B cell (primary cell): ENCODE measurements at regions not wholly inside any gene's neighbourhood (a gene's known extent, or its start where the extent isn't known, plus 50 kb on each side); places are given as distances from the start of the nearest gene placed in this dataset.

Source experiments
- ATAC-seq: fragments of 200-7000 bp; cut with Tn5 transposase; one replicate; pipeline ENCODE4 v1.10.0; 2021; ENCODE audit warnings: low read depth, mild to moderate bottlenecking, moderate number of reproducible peaks, moderate library complexity
- CTCF ChIA-PET: fragments of 350-600 bp; sonication (Branson Sonifier 250); formaldehyde crosslinking; loops from one replicate; lab custom pipeline; 2021; ENCODE audit warnings: antibody characterized with exemption, inconsistent platforms; lab: Charles Lee
- POLR2A ChIA-PET: fragments of 350-600 bp; sonication (Branson Sonifier 250); formaldehyde crosslinking; loops from one replicate; lab custom pipeline; 2021; ENCODE audit warnings: antibody characterized with exemption; lab: Charles Lee
- DNase-seq: peaks from one replicate; pipeline ENCODE4 v3.0.0; 2013
- H2AFZ ChIP-seq: 2 replicates; pipeline ENCODE4 v1.6.1; 2012; ENCODE audit warnings: mild to moderate bottlenecking, low read depth, low read length; ENCODE audit not compliant: insufficient read depth, poor library complexity, severe bottlenecking
- H3K27ac ChIP-seq, 2 donors: 1 replicate in 1 of 2; 2 replicates in 1 of 2; pipeline ENCODE4 v1.5.1; 2012 to 2013; ENCODE audit warnings: low read length in 2 of 2, mild to moderate bottlenecking in 2 of 2, moderate library complexity in 1 of 2
- H3K27me3 ChIP-seq, 4 experiments: fragments of 200-600 bp in 1 of 4; sonication (generic) in 1 of 4; replicated peaks in 1 of 4; 1 replicate in 2 of 4; 2 replicates in 2 of 4; pipeline versions ENCODE4 v1.6.1 to v1.7.0; 2013 to 2016; ENCODE audit warnings: low read length in 3 of 4, mild to moderate bottlenecking in 2 of 4, mixed read lengths in 1 of 4, moderate library complexity in 1 of 4; ENCODE audit not compliant: insufficient read depth in 4 of 4, control insufficient read depth in 3 of 4; ENCODE audit errors: control extremely low read depth in 1 of 4
- H3K36me3 ChIP-seq, 2 experiments: replicated peaks in 1 of 2; 1 replicate in 1 of 2; 2 replicates in 1 of 2; pipeline versions ENCODE4 v1.6.1 to v1.7.1; 2013; ENCODE audit warnings: low read length in 1 of 2; ENCODE audit not compliant: insufficient read depth in 2 of 2, control insufficient read depth in 1 of 2; ENCODE audit errors: control extremely low read depth in 1 of 2, extremely low read depth in 1 of 2
- H3K4me1 ChIP-seq, 2 donors: fragments of 200-600 bp in 1 of 2; sonication (generic) in 1 of 2; 1 replicate in 1 of 2; 2 replicates in 1 of 2; pipeline versions ENCODE4 v1.5.1 to v1.6.1; 2013 to 2017; ENCODE audit warnings: low read length in 2 of 2; ENCODE audit not compliant: control insufficient read depth in 2 of 2, insufficient read depth in 2 of 2
- H3K4me2 ChIP-seq: replicated peaks from 2 replicates; pipeline ENCODE3; 2012; ENCODE audit warnings: mild to moderate bottlenecking, low read depth, low read length; ENCODE audit not compliant: poor library complexity, severe bottlenecking
- H3K4me3 ChIP-seq, 5 experiments: fragments of 200-600 bp in 1 of 5; sonication (generic) in 1 of 5; 1 replicate in 3 of 5; 2 replicates in 2 of 5; pipeline versions ENCODE4 v1.5.1 to v1.7.0; 2011 to 2016; ENCODE audit warnings: low read length in 4 of 5, mild to moderate bottlenecking in 4 of 5, low read depth in 2 of 5, control low read depth in 1 of 5, moderate library complexity in 1 of 5; ENCODE audit not compliant: insufficient read depth in 1 of 5; ENCODE audit errors: control extremely low read depth in 1 of 5, extremely low read depth in 1 of 5
- H3K79me2 ChIP-seq: fragments of 200-600 bp; sonication (generic); one replicate; pipeline ENCODE4 v1.6.0; 2016; ENCODE audit warnings: low read length; ENCODE audit not compliant: control insufficient read depth, insufficient read depth
- H3K9ac ChIP-seq: fragments of 200-600 bp; sonication (generic); 2 replicates; pipeline ENCODE4 v1.6.1; 2017; ENCODE audit warnings: mild to moderate bottlenecking, low read length, moderate library complexity
- H3K9me3 ChIP-seq, 3 donors: one replicate each; pipeline versions ENCODE4 v1.6.1 to v1.7.1; 2013; ENCODE audit warnings: low read length in 2 of 3; ENCODE audit not compliant: control insufficient read depth in 2 of 3, insufficient read depth in 1 of 3; ENCODE audit errors: control extremely low read depth in 1 of 3
- H4K20me1 ChIP-seq: 2 replicates; pipeline ENCODE4 v1.6.0; 2012; ENCODE audit warnings: mild to moderate bottlenecking, low read length; ENCODE audit not compliant: insufficient read depth, control insufficient read depth, poor library complexity, severe bottlenecking
- H3K27ac Mint-ChIP-seq: one replicate; pipeline ENCODE4 v1.8.0; 2021; ENCODE audit warnings: mixed read lengths
- H3K27me3 Mint-ChIP-seq: one replicate; pipeline ENCODE4 v1.8.0; 2021; ENCODE audit warnings: mixed read lengths
- H3K4me1 Mint-ChIP-seq: one replicate; pipeline ENCODE4 v1.8.0; 2021; ENCODE audit warnings: mixed read lengths
- H3K4me3 Mint-ChIP-seq: one replicate; pipeline ENCODE4 v1.8.0; 2021; ENCODE audit warnings: mixed read lengths
- H3K9me3 Mint-ChIP-seq: one replicate; pipeline ENCODE4 v1.8.0; 2022; ENCODE audit warnings: mixed read lengths; ENCODE audit not compliant: insufficient read depth
- CTCF ChIP-seq: fragments of 200-600 bp; IDR thresholded peaks from one replicate; pipeline ENCODE4 v1.8.0; 2022; ENCODE audit warnings: antibody characterized with exemption, mild to moderate bottlenecking
- EZH2 ChIP-seq: IDR thresholded peaks from 2 replicates; pipeline ENCODE4 v1.6.1; 2012; ENCODE audit warnings: borderline replicate concordance, low read depth, mild to moderate bottlenecking, moderate library complexity, low read length; ENCODE audit not compliant: insufficient read depth, poor library complexity, severe bottlenecking
- WGBS: methylation state at CpG from one replicate; pipeline ENCODE4 v1.1.5; 2013; ENCODE audit warnings: missing lambda C conversion rate; ENCODE audit not compliant: insufficient coverage; 5-methylcytosine and 5-hydroxymethylcytosine counted together
- intact Hi-C: fragments of 100-400 bp; cut with micrococcal nuclease; formaldehyde crosslinking; loops from one replicate; pipeline ENCODE4 v1.10.0; 2022

GRCh38 chr2:4844881-4845280 is 847.3 kb upstream of the SOX11 start:
- Mint-ChIP-seq H3K27me3 (no peaks in the 10 kb centered on the region), H3K4me3 (no peak overlapping the region), H3K4me1 (no peaks in the 10 kb centered on the region), H3K27ac (no peak overlapping the region), H3K9me3 (peaks cover 3% of the 10 kb centered on the region)
- no peaks in the 10 kb centered on the region for H3K27me3 ChIP-seq
- no peak overlapping the region for H3K27ac ChIP-seq
- no peaks in the 10 kb centered on the region for H4K20me1 ChIP-seq
- no peaks in the 10 kb centered on the region for H3K36me3 ChIP-seq
- TF ChIP-seq EZH2 (no peak), CTCF (no peak)
- no peak overlapping the region for H2AFZ ChIP-seq
- ATAC-seq (no peak), DNase-seq (no peak)
- H3K9ac ChIP-seq, result no peak overlapping the region
- H3K4me2 ChIP-seq, result no peak overlapping the region
- CTCF ChIA-PET, result no interaction called here
- H3K79me2 ChIP-seq, result no peaks in the 10 kb centered on the region
- H3K4me1 ChIP-seq, result no peaks in the 10 kb centered on the region
- POLR2A ChIA-PET, result no interaction called here
- H3K9me3 ChIP-seq, result peaks cover 0 to 6% (median 0%) of the 10 kb centered on the region in 3 donors
- 67% methylated on average over 5 of the region's 6 CpGs for WGBS
- no peak overlapping the region for H3K4me3 ChIP-seq
- intact Hi-C loops, result no loop called here

GRCh38 chr2:4862031-4862430 is 830.2 kb upstream of the SOX11 start:
- Histone ChIP-seq H3K9me3 (no peaks in the 10 kb centered on the region), H3K9ac (no peak overlapping the region), H3K4me2 (no peak overlapping the region), H3K79me2 (no peaks in the 10 kb centered on the region), H3K4me3 (no peak overlapping the region), H3K36me3 (no peaks in the 10 kb centered on the region), H4K20me1 (no peaks in the 10 kb centered on the region), H2AFZ (no peak overlapping the region), H3K27ac (no peak overlapping the region), H3K27me3 (no peaks in the 10 kb centered on the region), H3K4me1 (no peaks in the 10 kb centered on the region)
- ChIA-PET CTCF (no interaction called here), POLR2A (no interaction called here)
- H3K4me1 Mint-ChIP-seq, result no peaks in the 10 kb centered on the region
- no peak for ATAC-seq
- no peak overlapping the region for H3K4me3 Mint-ChIP-seq
- peaks cover 3% of the 10 kb centered on the region for H3K9me3 Mint-ChIP-seq
- no peak for TF ChIP-seq EZH2
- no peak for TF ChIP-seq CTCF
- H3K27me3 Mint-ChIP-seq, result no peaks in the 10 kb centered on the region
- no CpG with 5 or more reads among the region's 3 CpGs for WGBS
- intact Hi-C loops, result no loop called here
- DNase-seq, result no peak
- no peak overlapping the region for H3K27ac Mint-ChIP-seq
